ENCODE measurements at regions not wholly inside any gene's neighbourhood (a gene's known extent, or its start where the extent isn't known, plus 50 kb on each side); places are given as distances from the start of the nearest gene placed in this dataset.

DNA sequence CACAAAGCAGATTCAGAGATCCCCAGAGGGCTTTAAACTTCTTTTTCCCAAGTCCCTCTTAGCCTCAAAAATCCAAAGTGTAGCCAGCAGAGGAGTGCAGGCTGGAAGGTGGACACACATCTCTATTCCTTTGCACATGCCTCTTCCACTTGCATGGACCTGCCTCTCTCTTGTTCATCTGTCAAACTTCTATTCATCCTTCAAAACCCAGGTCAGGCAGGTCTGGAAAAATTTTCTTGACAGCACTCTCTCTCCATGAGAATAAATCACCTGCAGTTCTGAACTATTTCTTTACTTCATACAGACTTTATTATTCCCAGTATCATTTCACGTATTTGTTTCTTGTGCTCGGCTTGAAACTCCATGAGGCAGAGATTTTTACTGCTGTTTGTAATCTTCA lies 127.5 kb downstream of the SS18 start:
- DNase-seq (ENCODE audit: low read depth) = no peak

GRCh38 chr18:25962176-25962575 lies 128.2 kb downstream of the SS18 start:
- no peak for DNase-seq (ENCODE audit: low read depth)

- DNase-seq (ENCODE audit: low read depth) = no peak
These were observed 133.4 kb downstream of the SS18 start for GRCh38 chr18:25957017-25957416.

GRCh38 chr18:25953111-25953510 lies 137.3 kb downstream of the SS18 start:
- no peak for DNase-seq (ENCODE audit: low read depth)

DNA sequence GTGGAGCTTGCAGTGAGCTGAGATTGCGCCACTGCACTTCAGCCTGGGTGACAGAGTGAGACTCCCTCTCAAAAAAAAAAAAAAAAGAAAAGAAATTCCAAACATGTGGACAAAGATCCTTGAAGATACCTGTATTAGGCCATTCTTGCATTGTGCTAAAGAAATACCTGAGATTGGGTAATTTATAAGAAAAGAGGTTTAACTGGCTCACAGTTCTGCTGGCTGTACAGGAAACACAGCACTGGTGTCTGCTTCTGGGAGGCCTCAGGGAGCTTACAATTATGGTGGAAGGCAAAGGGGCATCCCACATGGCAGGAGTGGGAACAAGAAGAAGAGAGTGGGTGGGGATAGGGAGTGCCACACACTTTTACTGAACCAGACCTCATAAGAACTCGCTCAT lies 140.1 kb downstream of the SS18 start:
- DNase-seq (ENCODE audit: low read depth) = no peak

- DNase-seq (ENCODE audit: low read depth) = no peak
These were observed 143.9 kb downstream of the SS18 start for GRCh38 chr18:25946540-25946939.

DNA sequence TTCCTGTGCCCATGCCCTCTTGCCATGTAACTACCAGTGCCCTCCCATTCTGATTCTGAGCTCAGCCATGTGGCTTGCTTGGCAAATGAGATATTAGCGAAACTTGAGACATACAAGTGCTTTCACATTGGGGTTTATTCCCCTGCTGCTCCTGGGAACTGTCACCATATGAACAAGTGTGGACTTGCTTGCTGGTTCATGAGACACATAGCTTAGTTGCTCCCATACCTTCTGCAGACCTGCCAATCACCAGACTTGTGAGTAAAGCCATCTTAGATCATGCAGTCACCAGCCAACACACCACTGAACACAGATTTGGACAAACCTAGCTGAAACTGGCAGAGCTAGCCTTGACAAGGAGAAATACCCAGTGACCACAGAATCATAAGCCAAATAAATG lies 155.1 kb downstream of the SS18 start:
- DNase-seq (ENCODE audit: low read depth) = no peak

- no peak for DNase-seq (ENCODE audit: low read depth)
These were observed 159.3 kb downstream of the SS18 start for GRCh38 chr18:25931126-25931525.

- no peak for DNase-seq (ENCODE audit: low read depth)
These were observed 160.6 kb downstream of the SS18 start for GRCh38 chr18:25929787-25930186.

DNA sequence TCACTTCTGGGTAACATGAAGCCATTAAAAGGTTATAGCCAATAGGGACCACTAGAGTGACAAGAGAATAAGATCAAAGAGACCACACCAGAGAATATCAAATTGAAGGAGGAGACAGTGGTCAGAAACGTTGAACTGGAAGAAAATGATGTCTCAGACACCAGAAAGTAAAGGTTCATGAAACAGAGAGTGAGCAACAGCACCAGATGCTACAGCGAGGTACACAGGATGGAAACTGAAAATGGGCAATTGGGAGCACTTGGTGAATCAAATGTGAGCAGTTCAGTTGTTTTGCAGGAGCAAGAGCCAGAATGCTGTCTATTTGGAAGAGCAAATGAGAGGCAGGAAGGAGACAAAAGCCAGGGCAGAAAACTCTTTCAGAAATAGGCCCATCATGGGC lies 162.6 kb downstream of the SS18 start:
- no peak for DNase-seq (ENCODE audit: low read depth)

DNA sequence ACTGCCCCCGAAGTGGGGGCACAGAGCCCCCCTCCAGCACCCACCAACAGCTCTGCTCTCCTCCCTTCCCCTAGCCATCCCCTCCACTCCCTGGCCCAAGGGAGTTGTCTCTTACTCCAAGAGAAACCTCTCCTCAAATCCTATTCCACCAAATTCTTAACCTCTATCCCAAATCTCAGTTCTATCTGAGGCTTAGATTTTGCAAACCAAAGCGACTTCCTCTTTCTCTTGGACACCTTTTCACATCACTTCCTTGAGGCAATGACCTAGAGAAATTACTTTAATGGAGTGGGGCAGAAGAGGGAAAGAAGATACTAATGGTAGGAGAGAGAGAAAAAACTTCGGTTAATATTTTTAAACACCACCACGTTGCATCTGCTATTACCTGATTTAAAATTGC lies 167.2 kb downstream of the SS18 start:
- no peak for DNase-seq (ENCODE audit: low read depth)

DNA sequence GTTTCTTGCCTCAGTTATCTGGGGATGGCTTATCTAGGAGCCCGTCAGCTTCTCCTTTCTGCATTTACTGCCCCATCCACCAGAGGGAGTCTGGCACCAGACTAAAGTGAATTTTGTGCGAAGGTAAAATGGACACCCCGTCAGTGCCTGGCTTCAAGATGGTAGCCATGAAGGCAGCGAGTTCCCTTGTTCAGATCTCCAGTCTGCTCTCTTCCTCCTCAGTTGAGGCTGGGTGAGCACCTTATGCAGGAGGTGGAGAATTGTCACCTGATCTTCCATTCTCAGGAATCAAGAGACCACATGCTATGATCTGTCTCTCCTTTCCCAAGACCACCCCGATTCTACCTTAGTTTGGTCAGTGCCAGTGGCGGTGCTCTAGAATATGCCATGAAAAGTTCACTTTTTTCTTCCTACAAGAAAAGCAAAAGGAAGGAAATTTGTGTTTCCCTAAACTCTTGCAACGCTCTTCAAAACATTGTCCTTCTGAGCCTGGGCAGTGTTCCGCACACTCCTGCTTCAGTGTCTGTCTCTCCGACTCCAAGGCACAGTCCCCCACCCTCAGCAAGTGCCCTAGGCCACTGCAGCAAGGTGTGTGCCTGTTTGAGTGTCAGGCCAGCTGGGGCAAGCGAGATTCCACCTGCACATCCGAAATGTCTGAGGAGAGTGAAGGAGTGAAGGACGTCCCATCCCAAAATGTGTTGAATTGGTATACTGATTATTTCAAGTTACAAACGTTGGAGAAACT lies 168.6 kb downstream of the SS18 start:
- DNase-seq (ENCODE audit: low read depth) = peak; percentile 6

DNA sequence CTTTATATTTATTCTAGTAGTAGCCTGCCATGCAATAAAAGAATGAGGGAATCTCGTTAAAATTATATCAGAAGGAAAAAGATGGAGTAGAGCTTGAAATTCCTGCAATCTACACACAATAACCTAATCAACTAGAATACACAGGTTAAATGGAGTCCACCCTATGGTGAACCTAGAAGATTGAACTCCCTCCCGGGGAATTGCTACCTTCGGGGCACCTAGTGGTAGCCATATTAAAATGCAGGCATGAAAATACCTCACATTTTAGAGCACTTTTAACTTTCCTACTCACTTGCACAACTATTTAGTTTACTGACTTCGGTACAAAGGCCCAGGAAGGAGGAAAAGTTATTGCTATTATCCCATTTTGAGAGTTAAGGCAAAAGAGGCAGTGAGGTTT lies 174.5 kb downstream of the SS18 start:
- no peak for DNase-seq (ENCODE audit: low read depth)

GRCh38 chr18:25898965-25899364 lies 191.4 kb downstream of the SS18 start:
- no peak for DNase-seq (ENCODE audit: low read depth)

DNA sequence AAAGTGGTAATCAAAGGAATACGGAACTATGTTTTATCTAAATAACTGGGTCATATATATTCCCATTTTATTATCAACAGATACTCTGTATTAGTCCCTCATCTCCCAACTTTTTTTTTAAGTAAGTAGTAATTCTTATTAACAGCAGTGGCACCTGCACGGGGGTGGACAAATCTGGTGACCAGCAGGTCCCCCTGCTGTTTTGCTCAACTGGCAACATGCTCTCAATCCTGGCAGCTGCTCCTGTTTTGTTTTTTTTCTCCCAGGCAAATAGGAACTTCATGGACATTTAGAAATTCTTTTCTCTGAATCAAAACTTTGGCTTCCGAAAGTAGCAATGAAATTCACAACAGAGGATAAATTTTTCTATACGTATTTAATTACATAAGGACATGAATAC lies 193.5 kb downstream of the SS18 start:
- no peak for DNase-seq (ENCODE audit: low read depth)

DNA sequence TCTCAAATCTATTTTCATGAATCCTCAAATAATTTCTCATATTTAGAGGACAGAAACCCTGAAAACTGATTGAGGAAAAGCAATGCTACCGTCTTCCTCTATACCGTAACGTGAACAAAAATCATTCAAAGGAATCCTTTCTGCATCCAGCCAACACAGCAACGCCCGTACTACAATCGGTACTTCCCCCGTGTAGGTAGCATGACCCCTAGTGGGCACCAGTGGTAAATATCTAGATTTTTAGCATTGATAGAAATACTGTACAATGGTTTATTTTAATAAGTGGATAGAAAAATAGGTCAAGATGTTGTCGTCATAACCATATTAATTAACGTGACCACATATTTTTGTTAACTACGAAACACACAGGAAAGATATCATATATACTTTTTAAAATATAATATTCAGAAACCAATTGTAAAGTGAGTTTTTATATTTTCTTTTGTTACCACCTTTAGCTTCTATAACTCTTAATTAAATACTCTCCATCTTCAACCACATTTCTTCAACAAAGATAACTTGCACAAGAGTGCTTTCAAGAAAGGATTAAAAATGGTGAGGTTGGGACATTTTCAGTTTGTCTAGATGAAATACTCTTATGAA lies 194.1 kb downstream of the SS18 start:
- peak; percentile 21 for DNase-seq (ENCODE audit: low read depth)

GRCh38 chr18:25895518-25895917 lies 194.9 kb downstream of the SS18 start:
- DNase-seq (ENCODE audit: low read depth) = no peak

DNA sequence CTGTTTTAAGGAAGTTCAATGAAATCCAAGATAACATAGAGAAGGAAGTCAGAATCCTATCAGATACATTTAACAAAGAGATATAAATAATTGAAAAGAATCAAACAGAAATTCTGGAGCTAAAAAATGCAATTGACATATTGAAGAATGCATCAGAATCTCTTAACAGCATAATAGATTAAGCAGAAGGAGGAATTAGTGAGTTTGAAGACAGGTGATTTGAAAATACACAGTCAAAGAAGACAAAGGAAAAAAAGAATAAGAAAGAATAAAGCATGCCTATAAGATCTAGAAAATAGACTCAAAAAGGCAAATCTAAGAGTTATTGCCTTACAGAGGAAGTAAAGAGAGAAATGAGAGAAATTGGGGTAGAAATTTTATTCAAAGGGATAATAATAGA lies 204.1 kb downstream of the SS18 start:
- no peak for DNase-seq (ENCODE audit: low read depth)

DNA sequence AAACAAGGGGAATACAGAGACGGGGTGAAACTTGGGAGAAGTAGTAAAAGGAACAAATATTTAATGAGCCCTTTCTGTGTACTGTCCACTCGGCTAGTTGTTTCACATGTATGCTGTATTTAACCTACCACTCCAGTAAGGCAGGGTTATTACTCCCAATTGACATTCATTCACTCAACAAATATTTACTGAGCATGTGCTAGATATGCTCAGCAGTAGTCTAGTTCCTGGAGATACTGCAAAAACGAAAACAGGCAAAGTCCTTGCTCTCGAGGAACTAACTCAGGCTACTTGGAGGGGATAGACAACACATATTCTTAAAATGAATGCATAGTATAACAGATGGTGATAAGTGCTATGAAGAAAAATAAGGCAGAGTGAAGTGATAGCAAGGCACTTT lies 207.3 kb downstream of the SS18 start:
- no peak for DNase-seq (ENCODE audit: low read depth)

- no peak for DNase-seq (ENCODE audit: low read depth)
These were observed 209.3 kb downstream of the SS18 start for GRCh38 chr18:25881149-25881548.

GRCh38 chr18:25880441-25880840 lies 210.0 kb downstream of the SS18 start:
- DNase-seq (ENCODE audit: low read depth) = no peak

GRCh38 chr18:25876330-25876948 lies 214.0 kb downstream of the SS18 start:
- DNase-seq (ENCODE audit: low read depth) = no peak

DNA sequence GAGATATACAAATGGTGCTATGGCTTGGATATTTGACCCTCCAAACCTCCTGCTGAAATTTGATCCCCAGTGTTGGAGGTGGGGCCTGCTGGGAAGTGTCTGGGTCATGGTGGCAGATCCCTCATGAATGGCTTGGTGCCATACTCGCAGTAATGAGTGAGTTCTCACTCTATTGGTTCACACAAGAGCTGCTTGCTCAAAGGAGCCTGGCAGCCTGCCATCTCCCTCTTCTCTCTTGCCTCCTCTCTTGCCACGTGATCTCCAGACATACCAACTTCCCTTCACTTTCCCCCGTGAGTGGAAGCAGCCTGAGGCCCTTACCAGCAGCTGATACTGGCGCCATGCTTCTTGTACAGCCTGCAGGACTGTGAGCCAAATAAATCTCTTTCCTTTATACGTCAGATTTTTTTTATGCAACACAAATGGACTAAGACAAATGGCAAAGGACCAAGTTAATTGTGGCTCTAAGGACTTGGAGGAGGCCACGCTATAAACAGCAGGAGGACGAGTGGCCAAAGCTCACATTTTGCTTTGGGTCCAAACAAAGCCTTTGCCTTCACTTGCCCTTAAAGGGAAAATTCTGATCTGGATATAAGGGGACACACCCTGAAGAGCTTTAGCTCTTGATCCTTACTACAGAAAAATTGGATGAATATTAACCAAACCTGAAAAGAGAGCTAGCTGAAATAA lies 214.7 kb downstream of the SS18 start:
- peak; percentile 9 for DNase-seq (ENCODE audit: low read depth)
